CD4-positive, alpha-beta T cell (primary cell): ENCODE measurements at regions not wholly inside any gene's neighbourhood (a gene's known extent, or its start where the extent isn't known, plus 50 kb on each side); places are given as distances from the start of the nearest gene placed in this dataset.

ENCODE experiments used
- ATAC-seq: fragments of 200-7000 bp; cut with Tn5 transposase; one replicate; pipeline ENCODE4 v1.10.0; 2022; ENCODE audit warnings: mild to moderate bottlenecking; ENCODE audit not compliant: poor library complexity
- CTCF ChIA-PET: fragments of 350-600 bp; sonication (Branson Sonifier 250); formaldehyde crosslinking; loops from one replicate; lab custom pipeline; 2021; ENCODE audit warnings: antibody characterized with exemption, inconsistent platforms; lab: Charles Lee
- POLR2A ChIA-PET: fragments of 350-600 bp; sonication (Branson Sonifier 250); formaldehyde crosslinking; loops from one replicate; lab custom pipeline; 2021; ENCODE audit warnings: antibody characterized with exemption, inconsistent platforms; lab: Charles Lee
- DNase-seq, 14 experiments: peaks; one replicate each; pipeline ENCODE4 v3.0.0-alpha.2; 2013 to 2020; ENCODE audit warnings: mixed read lengths in 2 of 14
- H3K27ac ChIP-seq, 2 donors: one replicate each; pipeline versions ENCODE4 v1.5.1 to v1.7.0; 2013; ENCODE audit warnings: low read length in 2 of 2, low read depth in 1 of 2, mild to moderate bottlenecking in 1 of 2
- H3K27me3 ChIP-seq, 2 experiments: 1 replicate in 1 of 2; 2 replicates in 1 of 2; pipeline versions ENCODE4 v1.6.1 to v1.7.0; 2013; ENCODE audit warnings: low read length in 2 of 2, control low read depth in 1 of 2, mild to moderate bottlenecking in 1 of 2, moderate library complexity in 1 of 2; ENCODE audit not compliant: insufficient read depth in 2 of 2, control insufficient read depth in 1 of 2
- H3K36me3 ChIP-seq: one replicate; pipeline ENCODE4 v1.6.1; 2013; ENCODE audit warnings: low read length, control low read depth; ENCODE audit not compliant: insufficient read depth
- H3K4me1 ChIP-seq: one replicate; pipeline ENCODE4 v1.6.1; 2013; ENCODE audit warnings: low read length, control low read depth; ENCODE audit not compliant: insufficient read depth
- H3K4me3 ChIP-seq: one replicate; pipeline ENCODE4 v1.5.1; 2013; ENCODE audit warnings: mild to moderate bottlenecking, low read length, moderate library complexity
- H3K9me3 ChIP-seq, 2 experiments: 1 replicate in 1 of 2; 2 replicates in 1 of 2; pipeline versions ENCODE4 v1.6.1 to v1.7.0; 2013; ENCODE audit warnings: low read length in 2 of 2, mild to moderate bottlenecking in 2 of 2, control low read depth in 1 of 2, moderate library complexity in 1 of 2; ENCODE audit not compliant: control insufficient read depth in 1 of 2, insufficient read depth in 1 of 2
- H3K27ac Mint-ChIP-seq: one replicate; pipeline ENCODE4 v1.8.0; 2020; ENCODE audit warnings: mixed read lengths
- H3K27me3 Mint-ChIP-seq: one replicate; pipeline ENCODE4 v1.8.0; 2021; ENCODE audit warnings: mixed read lengths
- H3K36me3 Mint-ChIP-seq: one replicate; pipeline ENCODE4 v1.8.0; 2021; ENCODE audit warnings: low read depth, mixed read lengths
- H3K4me1 Mint-ChIP-seq: one replicate; pipeline ENCODE4 v1.8.0; 2021; ENCODE audit warnings: low read depth, mixed read lengths
- H3K4me3 Mint-ChIP-seq: one replicate; pipeline ENCODE4 v1.8.0; 2020; ENCODE audit warnings: mild to moderate bottlenecking, mixed read lengths
- H3K9me3 Mint-ChIP-seq: one replicate; pipeline ENCODE4 v1.8.0; 2020; ENCODE audit warnings: mixed read lengths
- intact Hi-C, 2 experiments: fragments of 100-400 bp; cut with DNase I in 1 of 2; cut with micrococcal nuclease in 1 of 2; formaldehyde crosslinking; loops; one replicate each; pipeline versions ENCODE4 v1.15.1 to v1.9.0; 2023 to 2025; cut with DNase I, micrococcal nuclease
- TF ChIP-seq, protein P1 (sequence below): fragments of 200-600 bp; IDR thresholded peaks from one replicate; pipeline ENCODE4 v1.8.0; 2022; ENCODE audit warnings: antibody characterized with exemption, mild to moderate bottlenecking

DNA sequence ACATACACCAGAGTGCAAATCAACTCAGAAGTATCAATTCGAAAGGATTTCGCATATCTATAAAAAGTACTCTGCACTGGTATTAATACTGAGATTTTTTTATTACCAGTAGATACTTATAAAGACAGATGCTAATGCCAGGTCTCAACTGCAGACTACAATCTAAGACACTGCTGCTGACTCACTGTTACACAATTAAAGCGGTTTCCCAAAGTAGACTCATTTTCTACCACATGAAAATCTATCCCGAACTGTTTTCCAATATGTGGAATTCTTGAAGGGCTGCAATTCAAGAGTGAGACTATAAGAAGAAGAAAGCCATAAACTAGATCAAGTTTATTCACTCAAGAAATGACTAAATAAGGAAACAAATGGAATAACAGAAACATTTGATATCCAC is 57.2 kb upstream of the ARHGAP32 start:
- intact Hi-C loops, result no loop called here
- no peaks in the 10 kb centered on the region for H3K27me3 Mint-ChIP-seq
- H3K4me3 Mint-ChIP-seq, result no peak overlapping the region
- DNase-seq (no peak), ATAC-seq (no peak)
- H3K36me3 Mint-ChIP-seq, result no peaks in the 10 kb centered on the region
- H3K9me3 Mint-ChIP-seq, result no peaks in the 10 kb centered on the region
- POLR2A ChIA-PET, result no interaction called here
- no peaks in the 10 kb centered on the region for H3K9me3 ChIP-seq
- H3K4me1 Mint-ChIP-seq, result peaks cover 48% of the 10 kb centered on the region
- TF ChIP-seq, protein P1, sequence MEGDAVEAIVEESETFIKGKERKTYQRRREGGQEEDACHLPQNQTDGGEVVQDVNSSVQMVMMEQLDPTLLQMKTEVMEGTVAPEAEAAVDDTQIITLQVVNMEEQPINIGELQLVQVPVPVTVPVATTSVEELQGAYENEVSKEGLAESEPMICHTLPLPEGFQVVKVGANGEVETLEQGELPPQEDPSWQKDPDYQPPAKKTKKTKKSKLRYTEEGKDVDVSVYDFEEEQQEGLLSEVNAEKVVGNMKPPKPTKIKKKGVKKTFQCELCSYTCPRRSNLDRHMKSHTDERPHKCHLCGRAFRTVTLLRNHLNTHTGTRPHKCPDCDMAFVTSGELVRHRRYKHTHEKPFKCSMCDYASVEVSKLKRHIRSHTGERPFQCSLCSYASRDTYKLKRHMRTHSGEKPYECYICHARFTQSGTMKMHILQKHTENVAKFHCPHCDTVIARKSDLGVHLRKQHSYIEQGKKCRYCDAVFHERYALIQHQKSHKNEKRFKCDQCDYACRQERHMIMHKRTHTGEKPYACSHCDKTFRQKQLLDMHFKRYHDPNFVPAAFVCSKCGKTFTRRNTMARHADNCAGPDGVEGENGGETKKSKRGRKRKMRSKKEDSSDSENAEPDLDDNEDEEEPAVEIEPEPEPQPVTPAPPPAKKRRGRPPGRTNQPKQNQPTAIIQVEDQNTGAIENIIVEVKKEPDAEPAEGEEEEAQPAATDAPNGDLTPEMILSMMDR, result no peak
- H3K4me1 ChIP-seq, result no peaks in the 10 kb centered on the region
- H3K4me3 ChIP-seq, result no peak overlapping the region
- H3K27me3 ChIP-seq, result no peaks in the 10 kb centered on the region
- H3K27ac ChIP-seq, result no peak overlapping the region
- H3K36me3 ChIP-seq, result no peaks in the 10 kb centered on the region
- CTCF ChIA-PET, result no interaction called here
- H3K27ac Mint-ChIP-seq, result no peak overlapping the region

DNA sequence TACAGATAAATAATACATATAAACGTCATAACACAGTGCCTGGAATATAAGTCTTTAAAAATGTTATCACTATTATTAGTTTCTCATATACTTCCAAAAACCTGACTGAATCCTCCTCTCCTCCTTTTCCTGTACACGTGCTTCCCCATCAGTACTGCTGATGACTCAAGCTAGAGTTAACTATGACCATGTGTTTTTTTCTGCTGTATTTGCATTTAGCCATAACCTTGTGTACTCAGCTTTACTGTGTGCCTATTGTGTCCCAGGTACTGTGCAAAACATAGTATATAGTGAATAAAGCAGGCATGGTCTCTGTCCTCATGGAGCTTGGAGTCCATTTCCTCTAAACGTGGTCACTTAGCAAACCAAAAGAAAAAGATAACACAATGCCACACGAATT is 56.5 kb upstream of the ARHGAP32 start:
- intact Hi-C loops, result no loop called here
- ChIA-PET POLR2A (no interaction called here), CTCF (no interaction called here)
- no peak overlapping the region for H3K27ac Mint-ChIP-seq
- H3K36me3 Mint-ChIP-seq, result no peaks in the 10 kb centered on the region
- TF ChIP-seq, protein P1, result no peak
- Histone ChIP-seq H3K4me3 (no peak overlapping the region), H3K4me1 (no peaks in the 10 kb centered on the region), H3K27me3 (no peaks in the 10 kb centered on the region), H3K9me3 (no peaks in the 10 kb centered on the region), H3K27ac (no peak overlapping the region), H3K36me3 (no peaks in the 10 kb centered on the region)
- H3K4me3 Mint-ChIP-seq, result no peak overlapping the region
- no peak for ATAC-seq
- DNase-seq, result no peak
- H3K9me3 Mint-ChIP-seq, result no peaks in the 10 kb centered on the region
- peaks cover 48% of the 10 kb centered on the region for H3K4me1 Mint-ChIP-seq
- H3K27me3 Mint-ChIP-seq, result no peaks in the 10 kb centered on the region

DNA sequence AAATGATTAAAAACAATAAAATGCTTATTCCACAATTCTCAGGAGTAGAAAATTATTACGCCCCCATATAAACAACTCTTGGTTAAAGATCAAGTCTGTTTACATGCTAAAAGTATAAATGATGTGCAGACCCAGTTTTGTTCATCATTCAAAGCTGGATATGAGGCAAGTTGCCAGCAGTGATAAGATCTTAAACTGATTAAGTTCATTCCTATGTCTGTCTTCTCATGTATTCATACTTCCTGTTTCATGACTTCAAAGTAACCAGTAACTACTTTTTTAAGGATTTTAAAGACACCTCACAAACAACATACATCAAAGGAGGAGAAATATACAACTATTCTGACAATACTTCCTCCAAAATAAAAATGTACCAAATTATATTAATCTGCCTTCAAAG is 55.0 kb upstream of the ARHGAP32 start:
- peak in 4 of 14 experiments; percentile 4 to 36 (median 28) for DNase-seq
- ChIA-PET POLR2A (no interaction called here), CTCF (no interaction called here)
- peaks cover 43% of the 10 kb centered on the region for H3K4me1 Mint-ChIP-seq
- Histone ChIP-seq H3K36me3 (no peaks in the 10 kb centered on the region), H3K4me1 (no peaks in the 10 kb centered on the region), H3K9me3 (no peaks in the 10 kb centered on the region), H3K27ac (no peak overlapping the region), H3K4me3 (no peak overlapping the region), H3K27me3 (no peaks in the 10 kb centered on the region)
- intact Hi-C loops, result no loop called here
- H3K36me3 Mint-ChIP-seq, result no peaks in the 10 kb centered on the region
- H3K27me3 Mint-ChIP-seq, result no peaks in the 10 kb centered on the region
- H3K27ac Mint-ChIP-seq, result peak overlapping the region; percentile 13
- H3K9me3 Mint-ChIP-seq, result no peaks in the 10 kb centered on the region
- H3K4me3 Mint-ChIP-seq, result no peak overlapping the region
- ATAC-seq, result peak; percentile 72
- TF ChIP-seq, protein P1, result no peak
